ENCODE measurements at regions not wholly inside any gene's neighbourhood (a gene's known extent, or its start where the extent isn't known, plus 50 kb on each side); places are given as distances from the start of the nearest gene placed in this dataset.
A peak's percentile ranks its signal among the peaks of the same experiment; 100 is the strongest.

- CTCF ChIA-PET (ENCODE audit: low intra/inter-chr PET ratio), result no interaction called here
- no peak overlapping the region for H3K27ac ChIP-seq (ENCODE audit: extremely low read depth, low read depth, low read length)
- H3K27me3 ChIP-seq (ENCODE audit: control insufficient read depth in 2 of 2, insufficient read depth in 2 of 2, low read length in 2 of 2), result no peaks in the 10 kb centered on the region
- POLR2A ChIA-PET, result interaction anchor here (0.6 kb wide), 1 partner anchor 13 kb away, joined by 3 read pairs; no protein-coding TSS in a partner anchor
- H2AFZ ChIP-seq (ENCODE audit: low read depth, low read length), result no peak overlapping the region
- no peaks in the 10 kb centered on the region for H3K4me1 ChIP-seq (replicated peaks in 1 of 2; ENCODE audit: control insufficient read depth in 2 of 2, insufficient read depth in 2 of 2, low read length in 2 of 2)
- H3K36me3 ChIP-seq (ENCODE audit: control insufficient read depth, insufficient read depth, low read length), result no peaks in the 10 kb centered on the region
- WGBS (ENCODE audit: insufficient coverage, low coverage, missing lambda C conversion rate), result 11% methylated on average over 1 of the region's 1 CpG
- in situ Hi-C loops (cut with MboI), result no loop called here
- H3K9ac ChIP-seq (ENCODE audit: insufficient read depth in 1 of 2, low read depth in 2 of 2, low read length in 2 of 2), result no peak overlapping the region
- H3K9me1 ChIP-seq (ENCODE audit: control insufficient read depth, insufficient read depth, low read length), result no peaks in the 10 kb centered on the region
- no peak for FAIRE-seq
- no peak for ATAC-seq
- H4K20me1 ChIP-seq (replicated peaks; ENCODE audit: control insufficient read depth, insufficient read depth, low read length), result no peaks in the 10 kb centered on the region
- peaks cover 1% of the 10 kb centered on the region for H3K9me3 ChIP-seq (replicated peaks; ENCODE audit: control insufficient read depth, insufficient read depth, low read depth, low read length)
- intact Hi-C loops (cut with micrococcal nuclease), result no loop called here
- no TSS peak for BruUV-seq (replicated peaks)
- DNase-seq (ENCODE audit: extremely low read depth in 1 of 4, low spot score in 3 of 4), result no peak
- no peaks in the 10 kb centered on the region for H3K79me2 ChIP-seq (ENCODE audit: control insufficient read depth, insufficient read depth, low read length)
- H3K4me3 ChIP-seq, result no peak overlapping the region
- H3K4me2 ChIP-seq (ENCODE audit: insufficient read depth, low read length), result no peak overlapping the region
- TF ChIP-seq L3MBTL2 (IDR thresholded peaks at IDR 0.05) (no peak), TRIM24 (IDR thresholded peaks at IDR 0.05) (0 out of 4 replicates have a peak, but pooled peaks of 1 of the 2 experiments have one; percentile 12), ZBTB17 (CRISPR knock-in tag; IDR thresholded peaks at IDR 0.05) (no peak), ZNF778 (CRISPR knock-in tag; IDR thresholded peaks at IDR 0.05) (no peak), MYNN (IDR thresholded peaks at IDR 0.05) (no peak), MYNN (CRISPR knock-in tag; IDR thresholded peaks at IDR 0.05) (no peak), MAFF (IDR thresholded peaks at IDR 0.05; ENCODE audit: low read length) (no peak), GTF2F1 (IDR thresholded peaks at IDR 0.05; ENCODE audit: low read depth, low read length) (no peak), GTF2A2 (tag; IDR thresholded peaks at IDR 0.05) (no peak), CBFA2T3 (IDR thresholded peaks at IDR 0.05) (no peak), ZNF217 (CRISPR knock-in tag; IDR thresholded peaks at IDR 0.05) (no peak), NR4A1 (CRISPR knock-in tag; IDR thresholded peaks at IDR 0.05) (no peak), NR4A1 (tag; IDR thresholded peaks at IDR 0.05) (no peak), POLR2AphosphoS2 (IDR thresholded peaks at IDR 0.05; ENCODE audit: low read length) (no peak), KDM2B (CRISPR knock-in tag; IDR thresholded peaks at IDR 0.05) (no peak), MBD2 (IDR thresholded peaks at IDR 0.05; ENCODE audit: borderline replicate concordance, low read depth) (no peak), CBX3 (IDR thresholded peaks at IDR 0.05; ENCODE audit: borderline replicate concordance in 1 of 2, low read length in 2 of 2) (peak in 1 of 2 experiments; percentile 67; a peak in 1 of 3 replicates), ESRRB (CRISPR knock-in tag; IDR thresholded peaks at IDR 0.05; ENCODE audit: borderline replicate concordance) (no peak), ZNF780A (CRISPR knock-in tag; IDR thresholded peaks at IDR 0.05) (no peak), FOXJ2 (tag; IDR thresholded peaks at IDR 0.05) (no peak), HMBOX1 (IDR thresholded peaks at IDR 0.05) (no peak), NR2C1 (IDR thresholded peaks at IDR 0.05) (no peak), NR2C1 (tag; IDR thresholded peaks at IDR 0.05) (no peak), SNAPC5 (CRISPR knock-in tag; IDR thresholded peaks at IDR 0.05) (no peak)
- TF ChIP-seq, protein P1, sequence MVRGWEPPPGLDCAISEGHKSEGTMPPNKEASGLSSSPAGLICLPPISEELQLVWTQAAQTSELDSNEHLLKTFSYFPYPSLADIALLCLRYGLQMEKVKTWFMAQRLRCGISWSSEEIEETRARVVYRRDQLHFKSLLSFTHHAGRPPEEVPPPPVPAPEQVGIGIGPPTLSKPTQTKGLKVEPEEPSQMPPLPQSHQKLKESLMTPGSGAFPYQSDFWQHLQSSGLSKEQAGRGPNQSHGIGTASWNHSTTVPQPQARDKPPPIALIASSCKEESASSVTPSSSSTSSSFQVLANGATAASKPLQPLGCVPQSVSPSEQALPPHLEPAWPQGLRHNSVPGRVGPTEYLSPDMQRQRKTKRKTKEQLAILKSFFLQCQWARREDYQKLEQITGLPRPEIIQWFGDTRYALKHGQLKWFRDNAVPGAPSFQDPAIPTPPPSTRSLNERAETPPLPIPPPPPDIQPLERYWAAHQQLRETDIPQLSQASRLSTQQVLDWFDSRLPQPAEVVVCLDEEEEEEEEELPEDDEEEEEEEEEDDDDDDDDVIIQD (CRISPR knock-in tag; IDR thresholded peaks at IDR 0.05), result no peak
- TF ChIP-seq, protein P2, sequence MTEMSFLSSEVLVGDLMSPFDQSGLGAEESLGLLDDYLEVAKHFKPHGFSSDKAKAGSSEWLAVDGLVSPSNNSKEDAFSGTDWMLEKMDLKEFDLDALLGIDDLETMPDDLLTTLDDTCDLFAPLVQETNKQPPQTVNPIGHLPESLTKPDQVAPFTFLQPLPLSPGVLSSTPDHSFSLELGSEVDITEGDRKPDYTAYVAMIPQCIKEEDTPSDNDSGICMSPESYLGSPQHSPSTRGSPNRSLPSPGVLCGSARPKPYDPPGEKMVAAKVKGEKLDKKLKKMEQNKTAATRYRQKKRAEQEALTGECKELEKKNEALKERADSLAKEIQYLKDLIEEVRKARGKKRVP (CRISPR knock-in tag; IDR thresholded peaks at IDR 0.05), result no peak
Measured at GRCh38 chr5:33170411-33170810, 270.4 kb upstream of the TARS1 start.
